ENCODE measurements at regions not wholly inside any gene's neighbourhood (a gene's known extent, or its start where the extent isn't known, plus 50 kb on each side); places are given as distances from the start of the nearest gene placed in this dataset.

- Histone ChIP-seq H3K4me3 (no peak overlapping the region), H3K27ac (no peak overlapping the region), H3K36me3 (no peaks in the 10 kb centered on the region), H3K4me1 (ENCODE audit: control insufficient read depth in 1 of 2, low read depth in 2 of 2) (no peaks in the 10 kb centered on the region), H3K27me3 (replicated peaks; ENCODE audit: insufficient read depth) (no peaks in the 10 kb centered on the region), H3K9me3 (no peaks in the 10 kb centered on the region)
- no peak for ATAC-seq (ENCODE audit: insufficient number of reproducible peaks, low FRiP score, low read depth)
- TF ChIP-seq CTCF (IDR thresholded peaks at IDR 0.05): no peak
- no peak for DNase-seq (ENCODE audit: low spot score)
Observed at GRCh38 chr12:88781909-88782308, 201.6 kb upstream of the KITLG start.

- Histone ChIP-seq H3K36me3 (no peaks in the 10 kb centered on the region), H3K27ac (no peak overlapping the region), H3K4me3 (no peak overlapping the region), H3K4me1 (ENCODE audit: control insufficient read depth in 1 of 2, low read depth in 2 of 2) (no peaks in the 10 kb centered on the region), H3K9me3 (no peaks in the 10 kb centered on the region), H3K27me3 (replicated peaks; ENCODE audit: insufficient read depth) (no peaks in the 10 kb centered on the region)
- ATAC-seq (ENCODE audit: insufficient number of reproducible peaks, low FRiP score, low read depth): no peak
- TF ChIP-seq CTCF (IDR thresholded peaks at IDR 0.05): no peak
- no peak for DNase-seq (ENCODE audit: low spot score)
Observed at GRCh38 chr12:88778064-88778463, 197.8 kb upstream of the KITLG start.

- DNase-seq (ENCODE audit: low spot score) (no peak), ATAC-seq (ENCODE audit: insufficient number of reproducible peaks, low FRiP score, low read depth) (no peak)
- Histone ChIP-seq H3K27ac (no peak overlapping the region), H3K27me3 (replicated peaks; ENCODE audit: insufficient read depth) (no peaks in the 10 kb centered on the region), H3K4me3 (no peak overlapping the region), H3K4me1 (ENCODE audit: control insufficient read depth in 1 of 2, low read depth in 2 of 2) (no peaks in the 10 kb centered on the region), H3K36me3 (no peaks in the 10 kb centered on the region), H3K9me3 (no peaks in the 10 kb centered on the region)
- no peak for TF ChIP-seq CTCF (IDR thresholded peaks at IDR 0.05)
Observed at GRCh38 chr12:88775742-88776151, 195.5 kb upstream of the KITLG start.

- H3K4me1 ChIP-seq (ENCODE audit: control insufficient read depth in 1 of 2, low read depth in 2 of 2): no peaks in the 10 kb centered on the region
- no peaks in the 10 kb centered on the region for H3K36me3 ChIP-seq
- no peak for TF ChIP-seq CTCF (IDR thresholded peaks at IDR 0.05)
- H3K9me3 ChIP-seq: no peaks in the 10 kb centered on the region
- no peaks in the 10 kb centered on the region for H3K27me3 ChIP-seq (replicated peaks; ENCODE audit: insufficient read depth)
- H3K27ac ChIP-seq: no peak overlapping the region
- no peak for ATAC-seq (ENCODE audit: insufficient number of reproducible peaks, low FRiP score, low read depth)
- no peak overlapping the region for H3K4me3 ChIP-seq
- no peak for DNase-seq (ENCODE audit: low spot score)
Observed at GRCh38 chr12:88767699-88768098, 187.4 kb upstream of the KITLG start.

GRCh38 chr12:88764781-88765480 lies 184.7 kb upstream of the KITLG start:
- Histone ChIP-seq H3K4me1 (ENCODE audit: control insufficient read depth in 1 of 2, low read depth in 2 of 2) (no peaks in the 10 kb centered on the region), H3K27ac (no peak overlapping the region)
- ATAC-seq (ENCODE audit: insufficient number of reproducible peaks, low FRiP score, low read depth): no peak

More at GRCh38 chr12:88764781-88765480, 184.7 kb upstream of the KITLG start:
- no peaks in the 10 kb centered on the region for H3K36me3 ChIP-seq
- no peaks in the 10 kb centered on the region for H3K27me3 ChIP-seq (replicated peaks; ENCODE audit: insufficient read depth)
- no peaks in the 10 kb centered on the region for H3K9me3 ChIP-seq
- DNase-seq (ENCODE audit: low spot score): no peak
- TF ChIP-seq CTCF (IDR thresholded peaks at IDR 0.05): no peak
- H3K4me3 ChIP-seq: no peak overlapping the region

All from thoracic aorta (tissue), 2 donors.